Stomach (tissue), 4 donors: ENCODE measurements at regions not wholly inside any gene's neighbourhood (a gene's known extent, or its start where the extent isn't known, plus 50 kb on each side); places are given as distances from the start of the nearest gene placed in this dataset.

Source experiments
- CTCF ChIP-seq, 7 experiments: fragments of 450-650 bp in 4 of 7; fragments of 200-600 bp in 3 of 7; sonication (generic) in 3 of 7; IDR thresholded peaks; one replicate each; pipeline ENCODE4 v1.5.1; 2016 to 2019; ENCODE audit warnings: antibody characterized with exemption in 7 of 7, control low read depth in 2 of 7, mild to moderate bottlenecking in 1 of 7
- POLR2AphosphoS5 ChIP-seq, 3 donors: sonication (generic); formaldehyde crosslinking; IDR thresholded peaks; one replicate each; pipeline ENCODE4 v1.6.1; 2016; ENCODE audit warnings: antibody characterized with exemption in 3 of 3

- TF ChIP-seq CTCF (IDR thresholded peaks at IDR 0.05) (no peak), POLR2AphosphoS5 (IDR thresholded peaks at IDR 0.05) (no peak)
Observed at GRCh38 chr16:79317521-79317920, 283.0 kb downstream of the MAF start.
